H9 (cell line): ENCODE measurements at regions not wholly inside any gene's neighbourhood (a gene's known extent, or its start where the extent isn't known, plus 50 kb on each side); places are given as distances from the start of the nearest gene placed in this dataset.

ENCODE experiments used
- DNase-seq: peaks from one replicate; pipeline ENCODE4 v3.0.0-alpha.2; 2017
- H2AFZ ChIP-seq: one replicate; pipeline ENCODE4 v1.6.1; 2013; ENCODE audit warnings: mild to moderate bottlenecking, low read length, control low read depth, moderate library complexity
- H2AK5ac ChIP-seq: 2 replicates; pipeline ENCODE4 v1.6.1; 2013; ENCODE audit warnings: low read length, control low read depth, mixed read lengths; ENCODE audit not compliant: insufficient read length
- H2BK120ac ChIP-seq: one replicate; pipeline ENCODE4 v1.6.1; 2013; ENCODE audit warnings: low read depth, mild to moderate bottlenecking, low read length, control low read depth, inconsistent platforms; ENCODE audit not compliant: poor library complexity, severe bottlenecking
- H2BK12ac ChIP-seq: 2 replicates; pipeline ENCODE4 v1.6.1; 2013; ENCODE audit warnings: low read length, control low read depth, mixed read lengths, low read depth; ENCODE audit not compliant: insufficient read length
- H2BK15ac ChIP-seq: 2 replicates; pipeline ENCODE4 v1.6.1; 2013; ENCODE audit warnings: low read depth, low read length, control low read depth
- H2BK20ac ChIP-seq: one replicate; pipeline ENCODE4 v1.6.1; 2013; ENCODE audit warnings: low read depth, mild to moderate bottlenecking, low read length, control low read depth, inconsistent platforms; ENCODE audit not compliant: poor library complexity, severe bottlenecking
- H2BK5ac ChIP-seq: 2 replicates; pipeline ENCODE4 v1.6.1; 2013; ENCODE audit warnings: low read length, control low read depth, mixed read lengths; ENCODE audit not compliant: insufficient read length
- H3K14ac ChIP-seq: 2 replicates; pipeline ENCODE4 v1.6.1; 2013; ENCODE audit warnings: low read length, control low read depth; ENCODE audit not compliant: insufficient read depth
- H3K18ac ChIP-seq: 2 replicates; pipeline ENCODE4 v1.6.1; 2013; ENCODE audit warnings: low read depth, mild to moderate bottlenecking, mixed read lengths, low read length, control low read depth; ENCODE audit not compliant: insufficient read length
- H3K23ac ChIP-seq: 2 replicates; pipeline ENCODE4 v1.6.1; 2013; ENCODE audit warnings: low read length, control low read depth, mixed read lengths, low read depth; ENCODE audit not compliant: insufficient read length
- H3K23me2 ChIP-seq: 2 replicates; pipeline ENCODE4 v1.6.1; 2013; ENCODE audit warnings: low read depth, mild to moderate bottlenecking, mixed read lengths, low read length, control low read depth; ENCODE audit not compliant: insufficient read length, poor library complexity, severe bottlenecking
- H3K27ac ChIP-seq: 2 replicates; pipeline ENCODE4 v1.5.1; 2013; ENCODE audit warnings: low read length, control low read depth, mixed read lengths, low read depth; ENCODE audit not compliant: insufficient read length
- H3K27me3 ChIP-seq: 2 replicates; pipeline ENCODE4 v1.6.1; 2013; ENCODE audit warnings: low read length, control low read depth, inconsistent platforms; ENCODE audit not compliant: insufficient read depth
- H3K4ac ChIP-seq: 2 replicates; pipeline ENCODE4 v1.6.1; 2013; ENCODE audit warnings: low read depth, mild to moderate bottlenecking, control low read depth, inconsistent platforms, low read length, moderate library complexity
- H3K4me1 ChIP-seq: 2 replicates; pipeline ENCODE4 v1.6.1; 2013; ENCODE audit warnings: low read length, control low read depth, inconsistent platforms; ENCODE audit not compliant: insufficient read depth
- H3K4me2 ChIP-seq: 2 replicates; pipeline ENCODE4 v1.6.1; 2013; ENCODE audit warnings: low read length, control low read depth, mixed read lengths; ENCODE audit not compliant: insufficient read length, insufficient read depth
- H3K56ac ChIP-seq: 2 replicates; pipeline ENCODE4 v1.6.1; 2013; ENCODE audit warnings: low read depth, mild to moderate bottlenecking, mixed read lengths, low read length, control low read depth; ENCODE audit not compliant: insufficient read length
- H3K79me1 ChIP-seq: 2 replicates; pipeline ENCODE4 v1.6.1; 2013; ENCODE audit warnings: low read depth, mild to moderate bottlenecking, moderate library complexity, low read length, control low read depth, inconsistent platforms; ENCODE audit not compliant: insufficient read depth, poor library complexity, severe bottlenecking
- H3K79me2 ChIP-seq: 2 replicates; pipeline ENCODE4 v1.6.1; 2013; ENCODE audit warnings: low read length, control low read depth, inconsistent platforms; ENCODE audit not compliant: insufficient read depth
- H3K9ac ChIP-seq: 2 replicates; pipeline ENCODE4 v1.6.1; 2013; ENCODE audit warnings: low read length, control low read depth, mixed read lengths; ENCODE audit not compliant: insufficient read length; ENCODE audit errors: extremely low read depth
- H3K9me3 ChIP-seq: one replicate; pipeline ENCODE4 v1.6.1; 2013; ENCODE audit warnings: low read depth, low read length, inconsistent platforms; ENCODE audit not compliant: control insufficient read depth
- H3T11ph ChIP-seq: one replicate; pipeline ENCODE4 v1.6.1; 2013; ENCODE audit warnings: mild to moderate bottlenecking, low read length, control low read depth, inconsistent platforms
- H4K20me1 ChIP-seq: one replicate; pipeline ENCODE4 v1.6.1; 2013; ENCODE audit not compliant: control insufficient read depth, insufficient read length, insufficient read depth
- H4K5ac ChIP-seq: 2 replicates; pipeline ENCODE4 v1.6.1; 2013; ENCODE audit warnings: low read depth, mild to moderate bottlenecking, mixed read lengths, low read length, control low read depth; ENCODE audit not compliant: insufficient read length
- H4K8ac ChIP-seq: replicated peaks from 2 replicates; pipeline ENCODE4 v1.6.1; 2013; ENCODE audit warnings: low read length, control low read depth, mixed read lengths, low read depth; ENCODE audit not compliant: insufficient read length
- H4K91ac ChIP-seq: 2 replicates; pipeline ENCODE4 v1.6.1; 2013; ENCODE audit warnings: low read depth, mild to moderate bottlenecking, moderate library complexity, mixed read lengths, low read length, control low read depth; ENCODE audit not compliant: insufficient read length
- H3K27ac Mint-ChIP-seq, 3 experiments: 2 replicates in 2 of 3; 3 replicates in 1 of 3; pipeline ENCODE4 v1.8.0; 2020 to 2021; ENCODE audit warnings: mixed read lengths in 3 of 3, mild to moderate bottlenecking in 1 of 3, moderate library complexity in 1 of 3
- H3K27me3 Mint-ChIP-seq: 2 replicates; pipeline ENCODE4 v1.8.0; 2021; ENCODE audit warnings: low read depth, mild to moderate bottlenecking, moderate library complexity, mixed read lengths
- H3K36me3 Mint-ChIP-seq, 3 experiments: 2 replicates in 2 of 3; 3 replicates in 1 of 3; pipeline ENCODE4 v1.8.0; 2020 to 2021; ENCODE audit warnings: low read depth in 3 of 3, mixed read lengths in 3 of 3; ENCODE audit not compliant: insufficient read depth in 1 of 3
- H3K4me1 Mint-ChIP-seq, 2 experiments: 2 replicates each; pipeline ENCODE4 v1.8.0; 2020; ENCODE audit warnings: mixed read lengths in 2 of 2
- H3K4me3 Mint-ChIP-seq, 2 experiments: 2 replicates in 1 of 2; 3 replicates in 1 of 2; pipeline ENCODE4 v1.8.0; 2020 to 2021; ENCODE audit warnings: mild to moderate bottlenecking in 2 of 2, mixed read lengths in 2 of 2, moderate library complexity in 1 of 2
- H3K9me3 Mint-ChIP-seq, 2 experiments: 2 replicates in 1 of 2; 3 replicates in 1 of 2; pipeline ENCODE4 v1.8.0; 2020; ENCODE audit warnings: mild to moderate bottlenecking in 2 of 2, mixed read lengths in 2 of 2, moderate library complexity in 1 of 2
- WGBS: extraction: QIAGEN DNeasy Blood & Tissue Kit; methylation state at CpG from one replicate; pipeline ENCODE4 v1.1.7; 2013; ENCODE audit warnings: missing lambda C conversion rate, low lambda C conversion rate, mixed read lengths; ENCODE audit not compliant: insufficient read length; ENCODE audit errors: extremely low coverage; 5-methylcytosine and 5-hydroxymethylcytosine counted together
- TF ChIP-seq, protein P1 (sequence below): fragments of 200-600 bp; sonication (generic); conservative IDR thresholded peaks from 3 replicates; pipeline ENCODE4 v1.8.0; 2021; ENCODE audit warnings: antibody characterized with exemption, mild to moderate bottlenecking

DNA sequence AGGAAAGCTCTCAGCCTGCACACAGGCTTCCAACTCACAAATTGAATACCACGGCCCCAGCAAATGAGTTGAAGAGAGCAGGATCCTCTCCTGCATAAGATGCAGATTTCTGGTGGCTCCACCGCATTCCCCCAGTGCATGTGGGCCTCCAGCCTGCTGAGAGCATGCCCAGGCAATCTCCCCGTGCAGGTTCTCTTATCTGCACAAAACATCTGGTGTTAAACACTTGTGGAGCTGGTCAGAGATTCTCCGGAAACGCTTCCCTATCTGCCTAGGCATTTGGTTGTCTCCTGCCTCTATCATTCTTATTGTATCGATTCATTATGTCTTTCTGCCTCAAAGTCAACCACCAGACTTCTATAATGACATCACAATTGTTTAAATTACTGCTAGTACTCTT, 1349.0 kb upstream of the B3GALT2 start:
- H4K20me1 ChIP-seq, result no peaks in the 10 kb centered on the region
- H4K5ac ChIP-seq, result no peak overlapping the region
- no peak overlapping the region for H3K9ac ChIP-seq
- no peak overlapping the region for H4K8ac ChIP-seq
- Mint-ChIP-seq H3K4me1 (peaks cover 16 to 24% of the 10 kb centered on the region in 2 experiments), H3K4me3 (no peak overlapping the region), H3K36me3 (no peaks in the 10 kb centered on the region; a peak in 2 of 7 replicates), H3K27ac (peak overlapping the region; percentile 7 to 68 (median 50); a peak in 3 of 7 replicates), H3K27me3 (no peaks in the 10 kb centered on the region), H3K9me3 (no peaks in the 10 kb centered on the region; a peak in 1 of 5 replicates)
- H2BK120ac ChIP-seq, result no peak overlapping the region
- peak; percentile 70 for DNase-seq
- H4K91ac ChIP-seq, result no peak overlapping the region
- H2BK5ac ChIP-seq, result no peak overlapping the region
- H3K56ac ChIP-seq, result no peak overlapping the region
- H2BK15ac ChIP-seq, result no peak overlapping the region
- no peak overlapping the region for H3K23ac ChIP-seq
- H2AFZ ChIP-seq, result no peak overlapping the region
- no peaks in the 10 kb centered on the region for H3K79me2 ChIP-seq
- no peak overlapping the region for H3T11ph ChIP-seq
- H3K27ac ChIP-seq, result no peak overlapping the region
- H3K4me2 ChIP-seq, result no peak overlapping the region
- H3K18ac ChIP-seq, result peak overlapping the region; percentile 18
- peaks cover 4% of the 10 kb centered on the region; the same call in 1 of the 2 replicates for H3K4me1 ChIP-seq
- TF ChIP-seq, protein P1, sequence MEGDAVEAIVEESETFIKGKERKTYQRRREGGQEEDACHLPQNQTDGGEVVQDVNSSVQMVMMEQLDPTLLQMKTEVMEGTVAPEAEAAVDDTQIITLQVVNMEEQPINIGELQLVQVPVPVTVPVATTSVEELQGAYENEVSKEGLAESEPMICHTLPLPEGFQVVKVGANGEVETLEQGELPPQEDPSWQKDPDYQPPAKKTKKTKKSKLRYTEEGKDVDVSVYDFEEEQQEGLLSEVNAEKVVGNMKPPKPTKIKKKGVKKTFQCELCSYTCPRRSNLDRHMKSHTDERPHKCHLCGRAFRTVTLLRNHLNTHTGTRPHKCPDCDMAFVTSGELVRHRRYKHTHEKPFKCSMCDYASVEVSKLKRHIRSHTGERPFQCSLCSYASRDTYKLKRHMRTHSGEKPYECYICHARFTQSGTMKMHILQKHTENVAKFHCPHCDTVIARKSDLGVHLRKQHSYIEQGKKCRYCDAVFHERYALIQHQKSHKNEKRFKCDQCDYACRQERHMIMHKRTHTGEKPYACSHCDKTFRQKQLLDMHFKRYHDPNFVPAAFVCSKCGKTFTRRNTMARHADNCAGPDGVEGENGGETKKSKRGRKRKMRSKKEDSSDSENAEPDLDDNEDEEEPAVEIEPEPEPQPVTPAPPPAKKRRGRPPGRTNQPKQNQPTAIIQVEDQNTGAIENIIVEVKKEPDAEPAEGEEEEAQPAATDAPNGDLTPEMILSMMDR, result no peak
- no peak overlapping the region for H2BK20ac ChIP-seq
- H3K9me3 ChIP-seq, result no peaks in the 10 kb centered on the region
- no CpG with 5 or more reads among the region's 6 CpGs for WGBS
- no peak overlapping the region for H3K4ac ChIP-seq
- H3K79me1 ChIP-seq, result no peaks in the 10 kb centered on the region
- no peak overlapping the region for H3K14ac ChIP-seq
- no peaks in the 10 kb centered on the region for H3K27me3 ChIP-seq
- no peak overlapping the region for H2AK5ac ChIP-seq
- no peaks in the 10 kb centered on the region for H3K23me2 ChIP-seq
- no peak overlapping the region for H2BK12ac ChIP-seq
